ENCODE measurements at regions not wholly inside any gene's neighbourhood (a gene's known extent, or its start where the extent isn't known, plus 50 kb on each side); places are given as distances from the start of the nearest gene placed in this dataset.

GRCh38 chr20:43794326-43794725 is 67.5 kb upstream of the GTSF1L start:
- TF ChIP-seq CTCF (conservative IDR thresholded peaks at IDR 0.05; ENCODE audit: low read depth, low read length) = no peak
- no peak for TF ChIP-seq EZH2 (IDR thresholded peaks at IDR 0.05; ENCODE audit: borderline replicate concordance, low read depth, low read length, poor library complexity, severe bottlenecking)
